MCF 10A (cell line): ENCODE measurements at regions not wholly inside any gene's neighbourhood (a gene's known extent, or its start where the extent isn't known, plus 50 kb on each side); places are given as distances from the start of the nearest gene placed in this dataset.

Experiments
- BruUV-seq: library from RNA; stranded (reverse); fragments of 400-500 nt; replicated peaks from 2 replicates; lab custom pipeline; 2021; lab: Mats Ljungman, UMichigan
- CTCF ChIA-PET: fragments of 300-600 bp; sonication (Branson Sonifier 250); formaldehyde crosslinking; extraction: SDS; loops from one replicate; lab custom pipeline; 2021; ENCODE audit warnings: antibody characterized with exemption, inconsistent platforms; lab: Yijun Ruan, JAX
- POLR2A ChIA-PET: fragments of 300-600, 350-650 bp; sonication (Branson Sonifier 250); formaldehyde crosslinking; extraction: SDS; loops from one replicate; lab custom pipeline; 2020; ENCODE audit warnings: antibody characterized with exemption, inconsistent platforms; lab: Yijun Ruan, JAX
- DNase-seq: peaks from one replicate; pipeline ENCODE4 v3.0.0-alpha.2; 2018; ENCODE audit not compliant: unreplicated experiment
- H3K27ac Mint-ChIP-seq: one replicate; pipeline ENCODE4 v1.8.0; 2022; ENCODE audit warnings: mild to moderate bottlenecking, low read depth, mixed read lengths; ENCODE audit not compliant: unreplicated experiment
- H3K27me3 Mint-ChIP-seq: one replicate; pipeline ENCODE4 v1.8.0; 2022; ENCODE audit warnings: mixed read lengths; ENCODE audit not compliant: insufficient read depth, unreplicated experiment
- H3K36me3 Mint-ChIP-seq: one replicate; pipeline ENCODE4 v1.8.0; 2022; ENCODE audit warnings: mild to moderate bottlenecking, moderate library complexity, mixed read lengths; ENCODE audit not compliant: insufficient read depth, unreplicated experiment
- H3K4me1 Mint-ChIP-seq: one replicate; pipeline ENCODE4 v1.8.0; 2022; ENCODE audit warnings: mixed read lengths; ENCODE audit not compliant: insufficient read depth, unreplicated experiment
- H3K4me3 Mint-ChIP-seq: one replicate; pipeline ENCODE4 v1.8.0; 2022; ENCODE audit warnings: mild to moderate bottlenecking, moderate library complexity, mixed read lengths; ENCODE audit not compliant: unreplicated experiment
- H3K9me3 Mint-ChIP-seq: one replicate; pipeline ENCODE4 v1.8.0; 2022; ENCODE audit warnings: mixed read lengths; ENCODE audit not compliant: unreplicated experiment
- intact Hi-C: fragments of 100-400 bp; cut with micrococcal nuclease; formaldehyde crosslinking; loops from 2 replicates; pipeline ENCODE4 v1.14.1; 2022
- TF ChIP-seq, protein P1 (sequence below): fragments of 200-600 bp; IDR thresholded peaks from one replicate; pipeline ENCODE4 v1.8.0; 2022; ENCODE audit warnings: antibody characterized with exemption, mild to moderate bottlenecking; ENCODE audit not compliant: unreplicated experiment

DNA sequence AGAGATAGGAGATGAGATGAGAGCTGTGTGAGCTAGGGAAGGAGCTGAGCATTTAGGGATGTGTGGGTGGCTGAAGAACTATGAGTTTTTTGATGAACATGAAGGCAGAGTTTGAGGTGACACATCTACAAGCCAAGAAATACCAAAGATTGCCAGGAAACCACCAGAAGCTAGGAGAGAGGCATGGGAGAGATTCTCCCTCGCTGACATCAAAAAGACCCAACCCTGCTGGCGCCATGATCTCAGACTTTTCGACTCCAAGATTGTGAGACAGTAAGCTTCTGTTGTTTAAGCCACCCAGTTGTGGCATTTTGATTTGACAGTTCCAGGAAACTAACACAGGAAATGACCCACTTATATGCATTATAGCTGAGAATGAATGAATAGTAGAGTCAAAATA is 790.9 kb downstream of the TFAP2A start:
- TF ChIP-seq, protein P1, sequence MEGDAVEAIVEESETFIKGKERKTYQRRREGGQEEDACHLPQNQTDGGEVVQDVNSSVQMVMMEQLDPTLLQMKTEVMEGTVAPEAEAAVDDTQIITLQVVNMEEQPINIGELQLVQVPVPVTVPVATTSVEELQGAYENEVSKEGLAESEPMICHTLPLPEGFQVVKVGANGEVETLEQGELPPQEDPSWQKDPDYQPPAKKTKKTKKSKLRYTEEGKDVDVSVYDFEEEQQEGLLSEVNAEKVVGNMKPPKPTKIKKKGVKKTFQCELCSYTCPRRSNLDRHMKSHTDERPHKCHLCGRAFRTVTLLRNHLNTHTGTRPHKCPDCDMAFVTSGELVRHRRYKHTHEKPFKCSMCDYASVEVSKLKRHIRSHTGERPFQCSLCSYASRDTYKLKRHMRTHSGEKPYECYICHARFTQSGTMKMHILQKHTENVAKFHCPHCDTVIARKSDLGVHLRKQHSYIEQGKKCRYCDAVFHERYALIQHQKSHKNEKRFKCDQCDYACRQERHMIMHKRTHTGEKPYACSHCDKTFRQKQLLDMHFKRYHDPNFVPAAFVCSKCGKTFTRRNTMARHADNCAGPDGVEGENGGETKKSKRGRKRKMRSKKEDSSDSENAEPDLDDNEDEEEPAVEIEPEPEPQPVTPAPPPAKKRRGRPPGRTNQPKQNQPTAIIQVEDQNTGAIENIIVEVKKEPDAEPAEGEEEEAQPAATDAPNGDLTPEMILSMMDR: no peak
- DNase-seq: no peak
- ChIA-PET CTCF (interaction anchor here (0.6 kb wide), 1 partner anchor 806 kb away, joined by 3 read pairs; no protein-coding TSS in a partner anchor), POLR2A (no interaction called here)
- Mint-ChIP-seq H3K4me1 (peaks cover 16% of the 10 kb centered on the region), H3K27me3 (no peaks in the 10 kb centered on the region), H3K27ac (no peak overlapping the region), H3K4me3 (no peak overlapping the region), H3K9me3 (no peaks in the 10 kb centered on the region), H3K36me3 (no peaks in the 10 kb centered on the region)
- intact Hi-C loops: no loop called here
- BruUV-seq: no TSS peak

GRCh38 chr6:9623228-9623832 is 791.5 kb downstream of the TFAP2A start:
- Mint-ChIP-seq H3K27me3 (no peaks in the 10 kb centered on the region), H3K9me3 (no peaks in the 10 kb centered on the region), H3K36me3 (no peaks in the 10 kb centered on the region), H3K27ac (no peak overlapping the region), H3K4me3 (no peak overlapping the region), H3K4me1 (peaks cover 11% of the 10 kb centered on the region)
- no TSS peak for BruUV-seq
- CTCF ChIA-PET: no interaction called here
- DNase-seq: no peak
- intact Hi-C loops: no loop called here
- TF ChIP-seq, protein P1: no peak
- POLR2A ChIA-PET: no interaction called here

DNA sequence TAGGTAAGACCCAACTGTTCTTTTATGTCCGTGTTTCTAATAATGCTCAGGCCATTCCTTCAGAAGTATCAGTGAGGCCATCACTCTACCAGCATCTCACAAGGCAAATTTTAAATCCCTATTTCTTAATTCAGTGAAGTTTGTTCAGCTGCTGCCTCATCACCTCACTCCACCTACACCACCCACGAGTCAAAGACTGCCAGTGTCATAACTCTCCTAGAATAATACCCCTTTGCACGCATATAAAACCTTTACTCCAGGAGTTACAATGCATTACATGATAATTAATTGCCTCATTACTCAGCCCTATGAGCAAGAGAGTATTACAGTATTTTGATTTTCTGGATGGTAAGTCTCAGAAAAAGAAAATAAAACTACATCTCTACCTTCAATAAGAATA is 793.6 kb downstream of the TFAP2A start:
- intact Hi-C loops: no loop called here
- H3K4me3 Mint-ChIP-seq: no peak overlapping the region
- BruUV-seq: no TSS peak
- ChIA-PET CTCF (no interaction called here), POLR2A (interaction anchor here (1.4 kb wide), 1 partner anchor 25 kb away, joined by 3 read pairs; no protein-coding TSS in a partner anchor)
- no peaks in the 10 kb centered on the region for H3K27me3 Mint-ChIP-seq
- peak; percentile 35 for DNase-seq
- H3K4me1 Mint-ChIP-seq: peaks cover 11% of the 10 kb centered on the region
- H3K27ac Mint-ChIP-seq: no peak overlapping the region
- TF ChIP-seq, protein P1: no peak
- H3K9me3 Mint-ChIP-seq: no peaks in the 10 kb centered on the region
- no peaks in the 10 kb centered on the region for H3K36me3 Mint-ChIP-seq

- Mint-ChIP-seq H3K4me1 (peaks cover 11% of the 10 kb centered on the region), H3K27me3 (no peaks in the 10 kb centered on the region), H3K4me3 (no peak overlapping the region), H3K36me3 (no peaks in the 10 kb centered on the region), H3K27ac (no peak overlapping the region), H3K9me3 (no peaks in the 10 kb centered on the region)
- intact Hi-C loops: no loop called here
- TF ChIP-seq, protein P1: no peak
- ChIA-PET POLR2A (interaction anchor here (1.4 kb wide), 1 partner anchor 26 kb away, joined by 3 read pairs; no protein-coding TSS in a partner anchor), CTCF (no interaction called here)
- BruUV-seq: no TSS peak
- DNase-seq: no peak
These were observed 794.2 kb downstream of the TFAP2A start for GRCh38 chr6:9620687-9621086.
